ENCODE measurements at regions not wholly inside any gene's neighbourhood (a gene's known extent, or its start where the extent isn't known, plus 50 kb on each side); places are given as distances from the start of the nearest gene placed in this dataset.
"Not testable (repeated sequence)": the region's sequence is repeated elsewhere in the genome, so short reads cannot be mapped to it uniquely, and the experiment has no call there.

DNA sequence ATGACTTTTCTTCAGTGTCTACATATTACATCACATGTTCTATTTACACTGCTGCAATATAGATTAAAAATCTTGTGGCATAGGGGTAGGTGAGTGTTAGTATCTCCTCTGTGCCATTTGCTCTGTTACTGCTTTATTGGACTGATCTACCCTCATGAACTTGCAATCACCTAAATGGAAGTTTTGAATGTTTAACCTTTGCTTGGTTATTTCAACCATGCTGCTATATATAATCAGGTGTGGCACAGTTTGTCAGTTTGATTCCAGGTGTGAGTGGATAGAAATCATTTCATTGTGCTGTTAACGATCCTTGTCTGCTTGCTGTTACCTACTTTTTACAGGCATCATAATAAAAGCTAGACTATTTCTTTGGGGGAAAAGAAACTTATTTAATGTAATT, 157.1 kb upstream of the APOOL start:
- H3K4me1 ChIP-seq (replicated peaks in 1 of 4; ENCODE audit: control insufficient read depth in 3 of 4, insufficient read depth in 4 of 4, low read length in 3 of 4); H3K56ac ChIP-seq (replicated peaks; ENCODE audit: insufficient read length, low read depth, low read length); H3K4ac ChIP-seq (replicated peaks; ENCODE audit: insufficient read length, low read depth, low read length); H3K18ac ChIP-seq (ENCODE audit: extremely low read depth, low read length); H3K9me3 ChIP-seq (ENCODE audit: insufficient read depth in 2 of 2, low read depth in 1 of 2, low read length in 1 of 2); H3K4me2 ChIP-seq (ENCODE audit: insufficient read depth in 1 of 2, low read depth in 2 of 2, low read length in 2 of 2); H4K8ac ChIP-seq (ENCODE audit: extremely low read depth, insufficient read depth, low read length); H2BK15ac ChIP-seq (ENCODE audit: low read length); H2AK5ac ChIP-seq (ENCODE audit: low read depth, low read length); H2BK20ac ChIP-seq (ENCODE audit: low read length); H4K20me1 ChIP-seq (replicated peaks in 1 of 2; ENCODE audit: control insufficient read depth in 1 of 2, insufficient read depth in 2 of 2, low read length in 2 of 2); H3K9ac ChIP-seq (replicated peaks in 1 of 4; ENCODE audit: extremely low read depth in 1 of 4, low read depth in 3 of 4, low read length in 3 of 4); H4K5ac ChIP-seq (ENCODE audit: insufficient read length, low read depth, low read length); H2AFZ ChIP-seq (ENCODE audit: low read length); H3K36me3 ChIP-seq (ENCODE audit: control insufficient read depth in 2 of 4, insufficient read depth in 4 of 4, low read length in 3 of 4); H4K91ac ChIP-seq (replicated peaks; ENCODE audit: insufficient read length, low read length); H3K27me3 ChIP-seq (replicated peaks in 1 of 4; ENCODE audit: control insufficient read depth in 3 of 4, extremely low read depth in 1 of 4, insufficient read depth in 3 of 4, low read length in 3 of 4); H3K27ac ChIP-seq (ENCODE audit: low read depth, low read length); H3K23ac ChIP-seq (ENCODE audit: insufficient read length); DNase-seq (ENCODE audit: low read depth in 1 of 2, low spot score in 2 of 2); H2BK120ac ChIP-seq (replicated peaks; ENCODE audit: low read depth, low read length); H3K79me2 ChIP-seq (ENCODE audit: control insufficient read depth in 1 of 2, insufficient read depth in 2 of 2, low read length in 2 of 2); FAIRE-seq; H3K23me2 ChIP-seq (ENCODE audit: low read depth, low read length); H2BK12ac ChIP-seq (ENCODE audit: low read depth, low read length); H3K4me3 ChIP-seq (ENCODE audit: extremely low read depth in 1 of 4, insufficient read depth in 2 of 4, low read depth in 3 of 4, low read length in 4 of 4); POLR2A ChIA-PET (ENCODE audit: partially characterized antibody); CTCF ChIA-PET (ENCODE audit: partially characterized antibody); H3K14ac ChIP-seq (ENCODE audit: insufficient read length); H2BK5ac ChIP-seq (ENCODE audit: low read depth, low read length); H3K79me1 ChIP-seq (ENCODE audit: low read depth, low read length): not testable (repeated sequence)
- 100% methylated on average over 1 of the region's 1 CpG; no CpG with 5 or more reads in 1 of the 2 experiments for WGBS, 2 experiments (ENCODE audit: extremely low coverage in 1 of 2, insufficient coverage in 1 of 2, insufficient read length in 1 of 2, insufficient replicate concordance in 2 of 2, low coverage in 1 of 2, low lambda C conversion rate in 2 of 2, missing lambda C conversion rate in 1 of 2)

Measured in H1 (cell line).